ENCODE measurements at regions not wholly inside any gene's neighbourhood (a gene's known extent, or its start where the extent isn't known, plus 50 kb on each side); places are given as distances from the start of the nearest gene placed in this dataset.

DNA sequence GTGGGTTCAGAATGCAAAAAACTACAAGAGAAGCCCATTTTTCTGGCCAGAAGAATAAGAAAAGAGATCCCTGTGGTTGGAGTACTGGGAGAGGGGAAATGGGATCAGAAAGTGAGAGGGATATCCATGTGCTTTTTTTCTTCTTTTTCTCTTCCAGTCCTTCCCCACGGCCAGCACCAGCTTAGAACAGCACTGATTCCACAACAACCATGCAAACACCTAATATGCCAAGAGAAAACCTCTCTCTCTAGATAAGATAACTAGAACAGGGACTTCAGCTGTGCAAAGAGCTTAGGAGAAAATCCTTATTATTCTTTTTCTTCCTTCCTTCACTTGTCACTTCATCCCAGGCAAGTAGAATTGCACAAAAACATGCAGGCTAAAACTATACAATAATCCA, 83.5 kb downstream of the ELAPOR2 start:
- no peak for FAIRE-seq
- no peak for DNase-seq (ENCODE audit: extremely low spot score, insufficient read length, low read depth)

DNA sequence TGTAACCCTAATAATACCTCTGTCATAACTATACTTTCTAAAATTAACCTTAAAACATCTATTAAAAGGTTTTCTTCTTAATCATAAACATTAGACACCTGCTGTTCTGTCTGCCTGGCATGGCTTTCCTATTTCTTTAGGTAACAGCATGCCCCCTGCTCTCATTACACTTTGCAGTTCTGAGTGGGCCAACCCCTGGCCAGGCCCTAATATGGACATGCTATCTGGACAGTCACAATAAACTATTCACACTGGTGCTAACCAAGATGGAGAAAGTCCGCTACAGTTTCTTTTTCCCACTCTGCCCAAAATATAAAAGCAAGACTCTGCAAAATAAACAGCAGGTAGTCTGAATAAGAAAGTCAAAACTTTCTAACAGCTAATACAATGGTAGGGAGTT, 84.0 kb downstream of the ELAPOR2 start:
- DNase-seq (ENCODE audit: extremely low spot score, insufficient read length, low read depth) (no peak), FAIRE-seq (no peak)

DNA sequence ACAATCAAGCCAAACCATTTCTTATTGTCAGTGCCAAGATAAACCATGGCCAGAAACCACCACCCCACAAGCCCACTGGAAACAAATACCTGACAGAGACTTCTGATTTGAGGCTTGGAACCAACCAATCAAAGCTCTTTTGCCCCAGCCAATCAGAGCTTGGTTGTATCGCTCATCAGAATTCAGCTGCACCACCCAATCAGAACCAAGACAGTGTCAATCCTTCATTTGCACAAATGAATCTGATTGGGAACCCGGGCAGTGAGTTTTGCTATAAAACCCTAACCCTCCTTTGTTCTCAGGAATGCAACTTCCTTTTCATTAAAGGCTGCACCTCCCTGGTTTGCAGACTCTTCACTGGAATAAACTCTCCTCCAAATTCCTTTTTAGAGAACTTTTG, 87.4 kb downstream of the ELAPOR2 start:
- FAIRE-seq (no peak), DNase-seq (ENCODE audit: extremely low spot score, insufficient read length, low read depth) (no peak)

DNA sequence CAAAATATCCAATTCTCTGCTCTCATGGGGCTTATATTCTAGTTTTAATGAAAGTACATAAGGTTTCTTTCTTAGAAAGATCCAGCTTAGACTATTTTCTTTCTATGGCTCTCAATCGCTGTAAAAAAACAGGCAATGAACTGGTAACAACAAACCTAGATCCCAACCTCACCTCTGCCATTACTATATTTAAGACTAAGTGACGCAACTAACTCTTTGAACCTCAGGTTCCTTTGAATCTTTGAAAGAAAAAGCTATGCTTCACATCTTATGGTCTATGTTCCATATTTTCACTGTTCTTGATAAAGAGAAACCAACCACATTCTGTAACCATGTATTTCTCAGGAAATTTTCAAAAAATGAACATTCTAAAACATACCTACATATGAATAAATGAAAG, 88.5 kb downstream of the ELAPOR2 start:
- FAIRE-seq: no peak
- no peak for DNase-seq (ENCODE audit: extremely low spot score, insufficient read length, low read depth)

DNA sequence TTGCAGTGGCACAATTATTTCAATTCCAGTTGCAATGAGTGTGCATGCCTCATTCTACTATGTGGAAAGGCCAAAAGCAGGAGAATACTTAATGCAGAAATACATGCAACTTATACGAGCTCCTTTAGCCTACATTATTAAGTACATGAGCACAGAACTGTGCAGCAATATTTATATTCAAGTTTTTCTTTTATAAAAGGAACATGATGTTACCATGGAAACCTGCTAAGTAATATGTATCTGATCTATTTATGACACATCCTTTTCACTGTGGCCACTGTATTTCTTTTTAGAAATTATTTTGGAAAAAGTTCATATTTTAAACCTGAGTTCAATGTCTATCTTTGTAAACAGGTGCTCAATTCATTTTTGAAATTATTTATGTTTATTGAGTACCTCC, 88.9 kb downstream of the ELAPOR2 start:
- FAIRE-seq: no peak
- no peak for DNase-seq (ENCODE audit: extremely low spot score, insufficient read length, low read depth)

DNA sequence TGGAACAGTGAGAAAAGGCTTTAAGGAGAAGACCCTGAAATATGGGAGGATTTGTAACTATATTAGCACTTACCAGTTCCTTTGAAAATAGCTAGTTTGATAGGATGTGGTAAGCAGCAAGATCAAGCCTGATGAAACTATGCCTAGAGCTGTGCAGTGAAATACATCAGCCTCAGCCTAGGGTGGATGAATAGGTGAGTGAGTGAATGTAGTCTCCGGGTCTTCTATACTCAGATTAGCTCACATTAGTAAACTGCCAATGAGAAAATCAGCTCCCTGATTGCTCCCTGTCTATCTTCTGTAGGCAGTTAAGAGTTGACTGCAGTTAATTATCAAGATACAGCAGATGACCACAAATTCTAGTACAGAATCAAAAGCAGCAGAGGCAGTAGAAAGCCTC, 89.6 kb downstream of the ELAPOR2 start:
- DNase-seq (ENCODE audit: extremely low spot score, insufficient read length, low read depth): no peak
- no peak for FAIRE-seq

DNA sequence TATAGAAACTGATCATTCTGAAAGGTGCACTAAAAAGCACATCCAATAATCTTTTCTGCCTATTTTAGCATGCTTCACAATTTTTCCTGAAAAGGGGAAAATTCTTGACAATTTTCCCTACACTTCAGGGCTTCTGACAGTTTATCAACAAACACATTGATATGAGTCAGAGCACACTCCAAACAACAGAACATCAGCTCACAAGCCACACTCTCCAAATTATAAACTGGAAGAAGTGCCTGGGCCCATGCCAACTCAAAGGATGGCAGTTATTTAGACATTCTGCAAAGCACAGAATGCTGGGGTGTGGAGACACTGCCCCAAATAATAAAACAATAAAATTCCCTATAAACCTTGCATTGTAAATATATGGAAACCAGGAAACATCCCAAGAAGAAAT, 90.8 kb downstream of the ELAPOR2 start:
- DNase-seq (ENCODE audit: extremely low spot score, insufficient read length, low read depth) (no peak), FAIRE-seq (no peak)

DNA sequence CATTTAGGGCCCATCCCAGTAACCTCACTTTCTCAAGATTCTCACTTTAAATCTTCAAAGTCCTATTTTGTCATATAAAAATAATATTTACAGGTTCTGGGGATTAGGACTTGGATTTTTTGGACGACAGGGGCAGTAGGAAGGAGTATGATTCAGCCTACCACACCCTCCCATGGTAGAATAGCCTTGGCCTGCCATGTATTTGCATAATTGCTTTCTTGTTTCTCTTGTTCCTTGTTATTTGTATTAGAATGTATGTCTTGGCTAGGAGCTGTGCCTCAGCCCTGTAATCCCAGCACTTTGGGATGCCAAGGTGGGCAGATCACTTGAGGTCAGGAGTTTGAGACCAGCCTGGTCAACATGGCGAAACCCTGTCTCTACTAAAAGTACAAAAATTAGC, 92.5 kb downstream of the ELAPOR2 start:
- no peak for DNase-seq (ENCODE audit: extremely low spot score, insufficient read length, low read depth)
- no peak for FAIRE-seq

DNA sequence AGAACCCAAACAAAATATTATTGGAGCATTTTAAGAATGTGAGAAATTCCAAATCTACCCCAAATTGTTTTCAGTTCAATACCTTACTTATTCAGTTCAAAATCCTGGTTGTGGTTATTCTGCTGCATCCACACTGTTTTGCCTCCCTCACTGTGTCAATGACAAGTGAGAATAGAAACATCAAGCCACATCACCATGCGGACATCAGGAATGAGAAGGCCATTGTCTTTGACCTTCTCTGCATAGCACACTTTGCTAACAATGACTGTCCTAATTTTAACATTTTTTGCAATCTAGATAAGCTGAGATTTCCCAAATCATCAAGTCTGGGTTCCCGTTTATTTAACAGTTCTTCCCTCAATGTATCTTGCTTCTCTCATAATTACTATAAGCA, 93.7 kb downstream of the ELAPOR2 start:
- DNase-seq (ENCODE audit: extremely low spot score, insufficient read length, low read depth) (no peak), FAIRE-seq (no peak)

DNA sequence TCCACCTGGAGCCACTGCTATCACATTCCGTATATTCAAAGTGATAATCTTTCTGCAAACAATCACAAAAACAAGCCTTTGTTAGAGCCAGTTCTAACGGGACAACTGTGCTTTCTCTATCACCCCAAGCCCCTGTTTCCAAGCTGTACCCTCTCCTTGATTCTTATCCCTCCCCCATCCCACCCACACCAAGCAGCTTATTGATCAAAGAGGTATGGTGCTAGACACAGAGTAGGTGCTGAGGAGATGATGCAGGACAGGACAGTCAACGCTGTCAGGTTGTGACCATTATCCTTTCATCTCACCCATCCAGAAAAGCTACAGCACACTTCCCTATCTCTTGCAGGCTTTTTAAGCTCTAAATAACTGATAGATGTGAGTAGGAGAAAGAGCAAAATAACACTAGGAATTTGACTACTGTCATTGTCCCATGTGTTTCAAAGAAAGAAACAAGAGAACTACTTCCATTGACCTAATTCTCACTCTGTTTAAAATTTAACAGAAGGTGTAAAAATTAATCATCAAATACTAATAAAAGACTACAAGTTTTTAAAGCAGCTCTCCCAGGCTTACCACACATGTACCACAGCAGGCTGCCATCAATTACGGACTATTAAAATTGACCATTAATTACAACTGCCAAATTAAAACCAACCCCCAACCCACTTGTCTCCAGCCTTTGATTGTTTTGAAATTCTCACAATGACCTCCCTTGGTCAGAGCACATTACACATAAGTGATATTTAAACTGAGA, 94.3 kb downstream of the ELAPOR2 start:
- DNase-seq (ENCODE audit: extremely low spot score, insufficient read length, low read depth) (no peak), FAIRE-seq (no peak)

DNA sequence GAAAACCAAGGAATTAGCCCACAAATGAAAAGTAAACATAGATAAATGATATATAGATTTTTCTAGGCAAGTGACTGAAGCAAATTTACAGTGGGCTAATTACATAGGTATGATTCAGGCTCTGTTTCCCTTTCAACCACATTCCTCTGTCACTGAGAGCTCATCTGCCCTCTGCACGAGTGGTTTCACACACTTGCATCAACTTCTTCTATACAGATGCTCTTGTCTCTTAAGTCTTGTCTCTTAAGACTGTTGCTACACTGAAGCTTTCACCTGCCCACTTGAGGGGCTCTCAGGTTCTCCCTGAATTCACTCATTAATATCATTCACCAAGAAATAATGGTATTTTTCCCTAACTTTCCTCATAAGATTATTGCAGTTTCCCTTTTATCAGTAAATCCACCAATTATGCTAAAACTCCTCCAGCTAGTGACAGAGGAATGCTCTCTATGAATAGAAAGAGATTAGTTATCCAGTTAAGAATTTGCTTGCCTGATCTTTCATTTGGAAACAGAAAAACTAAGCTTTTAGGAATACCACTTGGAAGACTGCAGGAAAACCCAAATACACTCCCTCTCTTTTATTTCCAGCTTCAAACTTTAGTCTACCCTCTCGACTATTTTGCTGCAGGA, 95.7 kb downstream of the ELAPOR2 start:
- FAIRE-seq (no peak), DNase-seq (ENCODE audit: extremely low spot score, insufficient read length, low read depth) (no peak)

DNA sequence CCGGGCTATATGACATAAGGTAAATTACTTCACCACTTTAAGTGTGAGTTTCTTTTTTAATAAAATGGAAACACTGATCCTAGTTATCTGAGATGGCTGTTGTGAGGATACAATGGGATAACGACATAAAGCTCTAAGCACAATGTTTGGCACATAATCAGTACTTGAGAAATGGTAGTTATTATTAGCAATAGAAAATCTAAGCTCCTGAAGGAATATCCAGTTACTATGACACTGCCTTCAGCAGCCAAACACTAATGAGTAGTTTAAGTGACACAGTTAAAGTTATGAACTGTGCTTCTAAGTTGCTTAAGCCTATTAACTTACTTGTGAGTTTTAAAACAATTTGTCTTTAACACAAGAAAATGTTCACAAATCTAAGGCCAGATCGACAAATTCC, 96.8 kb downstream of the ELAPOR2 start:
- DNase-seq (ENCODE audit: extremely low spot score, insufficient read length, low read depth): no peak
- FAIRE-seq: no peak

DNA sequence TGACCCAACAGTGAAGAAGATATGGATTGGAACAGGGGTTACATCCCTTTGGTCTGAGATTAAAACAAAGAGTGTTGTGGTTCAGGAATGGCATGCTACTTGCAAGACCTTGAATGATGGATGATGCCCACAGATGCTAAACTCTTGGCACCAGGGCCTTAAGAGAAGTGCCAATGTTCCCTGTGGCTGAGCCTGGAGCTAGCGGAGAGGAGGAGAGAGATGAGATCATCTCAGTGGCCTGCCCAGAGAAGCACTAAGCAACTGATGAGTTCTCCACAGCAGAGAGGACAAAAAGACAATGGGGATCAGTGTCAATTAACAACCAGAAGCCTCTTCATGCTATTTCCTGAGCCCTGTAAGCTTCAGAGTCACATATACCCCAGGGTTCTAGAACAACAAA, 97.8 kb downstream of the ELAPOR2 start:
- FAIRE-seq (no peak), DNase-seq (ENCODE audit: extremely low spot score, insufficient read length, low read depth) (no peak)

DNA sequence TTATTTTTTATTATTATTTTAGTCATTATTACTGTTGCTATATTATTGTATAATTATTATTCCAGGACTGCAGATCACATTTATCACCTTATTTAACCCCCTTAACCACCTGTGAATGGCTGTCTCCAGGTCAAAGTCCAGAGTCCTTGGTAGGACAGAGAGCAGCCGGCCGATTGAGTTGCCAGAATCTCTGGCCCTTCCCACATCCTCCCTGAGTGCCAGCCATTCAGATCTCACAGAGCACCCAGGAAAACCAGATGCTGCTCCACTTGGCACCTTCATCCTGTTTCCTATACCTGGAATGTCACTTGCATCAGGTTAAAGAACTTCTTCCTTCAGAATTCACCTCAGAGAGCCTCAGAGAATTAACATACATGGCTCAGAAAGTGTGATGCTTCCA, 101.1 kb downstream of the ELAPOR2 start:
- no peak for FAIRE-seq
- no peak for DNase-seq (ENCODE audit: extremely low spot score, insufficient read length, low read depth)

DNA sequence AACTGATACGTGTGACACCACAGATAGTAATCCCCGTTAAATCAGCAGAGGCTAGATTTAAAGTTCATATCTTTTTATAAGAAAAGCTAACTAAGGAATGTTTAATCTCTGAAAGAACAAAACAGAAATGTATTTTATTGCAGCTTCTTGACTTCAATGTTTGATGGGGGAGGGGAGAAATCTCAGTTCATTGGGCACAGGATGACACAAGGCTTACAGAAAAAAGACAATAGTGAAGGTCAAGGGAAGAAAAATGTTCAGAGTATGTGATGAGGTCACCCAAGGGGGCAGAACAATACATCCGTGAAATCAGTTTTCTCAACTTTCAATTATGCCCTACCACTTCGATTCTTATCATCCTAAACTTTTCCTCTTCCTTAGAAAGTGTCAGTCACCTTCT, 102.9 kb downstream of the ELAPOR2 start:
- no peak for DNase-seq (ENCODE audit: extremely low spot score, insufficient read length, low read depth)
- FAIRE-seq: no peak

DNA sequence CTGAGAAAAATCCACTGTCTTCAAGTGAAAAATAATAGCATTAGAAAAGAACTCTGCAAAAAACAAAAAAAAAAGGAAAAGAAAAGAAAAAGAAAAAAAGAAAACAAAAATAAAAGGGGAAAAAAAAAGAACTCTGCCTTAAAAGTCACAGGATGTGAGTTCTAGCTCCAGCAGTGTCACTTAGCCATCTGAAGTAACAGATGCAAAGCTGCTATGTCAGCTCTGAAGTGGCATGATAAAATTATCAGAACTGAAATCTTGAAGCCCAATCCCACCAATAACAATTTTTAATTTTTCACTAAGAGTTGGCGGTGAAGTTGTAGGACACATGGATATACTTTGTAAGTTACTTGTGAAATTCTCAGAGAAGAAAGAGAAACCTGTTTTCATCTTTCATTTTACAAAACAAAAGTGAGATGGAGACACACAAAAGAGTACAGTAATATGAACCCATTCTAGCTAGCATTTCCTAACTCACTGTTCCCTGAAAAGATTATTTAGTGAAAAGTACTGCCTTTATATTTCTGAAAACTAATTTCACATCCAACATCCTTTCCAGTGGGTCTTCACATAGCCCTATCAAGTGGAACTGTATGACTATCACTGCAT, 103.5 kb downstream of the ELAPOR2 start:
- FAIRE-seq: no peak
- DNase-seq (ENCODE audit: extremely low spot score, insufficient read length, low read depth): no peak

DNA sequence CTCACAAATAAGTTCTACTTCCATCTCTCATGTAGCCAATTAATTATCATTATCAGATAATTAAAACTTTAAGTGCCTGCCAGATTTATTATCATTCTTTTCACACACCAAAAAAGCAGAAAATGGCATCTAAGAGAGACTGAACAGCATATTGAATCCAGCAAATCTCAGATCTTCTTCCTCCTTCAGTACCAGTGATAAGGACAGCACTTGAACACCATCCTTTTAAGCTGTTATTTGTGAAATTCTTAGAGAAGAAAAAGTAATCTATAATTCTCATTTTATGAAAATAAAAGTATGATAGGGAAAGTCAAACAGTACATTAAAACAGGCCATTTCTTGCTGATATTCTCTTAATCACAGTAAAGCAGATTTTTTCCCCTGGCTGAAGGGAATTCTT, 104.5 kb downstream of the ELAPOR2 start:
- no peak for DNase-seq (ENCODE audit: extremely low spot score, insufficient read length, low read depth)
- FAIRE-seq: no peak

DNA sequence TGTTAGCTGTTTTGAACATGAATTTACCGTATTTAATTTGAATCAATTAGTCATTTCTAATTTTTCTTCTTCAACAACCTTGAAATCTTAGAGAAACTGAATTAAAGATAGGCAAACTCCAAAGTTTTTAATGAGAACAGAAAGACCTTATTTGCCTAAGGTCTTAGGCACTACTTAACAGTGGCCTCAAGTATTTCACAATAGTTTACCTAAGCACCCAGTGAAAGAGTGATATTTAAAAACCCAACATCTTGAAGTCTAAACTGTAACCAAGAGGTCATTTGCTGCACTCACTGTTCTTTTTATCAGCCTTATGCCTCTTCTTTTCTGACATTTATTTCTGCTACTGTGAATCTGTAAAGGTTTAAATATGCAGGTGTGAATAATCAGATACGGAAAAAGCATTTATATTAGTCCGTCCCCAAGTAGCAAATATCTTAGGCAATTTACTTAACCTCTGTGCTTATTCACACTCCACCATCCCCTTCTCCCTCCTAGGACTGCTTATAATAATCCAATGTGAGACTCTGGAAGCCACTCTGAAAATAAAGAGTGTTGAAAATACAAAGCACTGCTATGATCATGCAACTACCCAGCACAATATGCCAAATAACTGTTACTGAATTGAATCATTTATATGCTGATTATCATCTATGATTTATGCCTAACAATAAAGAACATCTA, 105.7 kb downstream of the ELAPOR2 start:
- DNase-seq (ENCODE audit: extremely low spot score, insufficient read length, low read depth) (no peak), FAIRE-seq (no peak)

DNA sequence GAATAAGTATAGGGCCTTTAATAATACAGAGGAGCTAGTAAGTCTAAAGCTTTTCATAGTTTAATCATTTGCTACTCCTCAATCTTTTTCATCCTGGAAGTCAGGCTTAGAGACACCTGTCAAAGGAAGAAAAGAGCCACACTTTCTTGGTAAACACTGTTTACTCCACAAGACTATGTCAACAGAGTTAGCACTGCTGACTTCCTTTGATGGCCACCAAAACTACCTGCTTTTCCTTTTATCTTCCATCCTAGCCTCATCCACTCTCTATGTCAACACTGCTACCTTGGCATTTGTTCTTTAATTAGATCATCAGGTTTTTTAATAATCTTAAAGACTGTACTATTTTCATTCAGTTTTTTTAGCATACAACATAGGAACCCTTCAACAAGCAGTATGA, 106.2 kb downstream of the ELAPOR2 start:
- DNase-seq (ENCODE audit: extremely low spot score, insufficient read length, low read depth) (no peak), FAIRE-seq (no peak)

DNA sequence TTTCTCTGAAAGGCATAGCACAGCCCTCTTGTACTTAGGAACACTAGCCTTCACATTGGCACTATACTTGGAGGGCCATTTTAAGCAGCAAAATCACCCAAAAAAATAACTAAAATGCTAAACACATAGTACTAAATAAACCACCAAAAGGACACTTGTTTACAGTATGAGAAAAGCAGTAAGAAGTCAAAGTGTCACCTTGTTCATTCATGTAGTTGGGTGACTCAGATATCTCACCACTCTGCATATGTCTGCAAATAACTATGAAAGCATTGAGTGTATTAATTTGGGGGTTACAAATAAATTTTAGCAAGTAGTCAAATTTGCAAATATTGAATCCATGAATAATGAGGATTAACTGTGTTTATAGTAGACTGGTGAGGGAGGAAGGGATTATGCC, 107.6 kb downstream of the ELAPOR2 start:
- DNase-seq (ENCODE audit: extremely low spot score, insufficient read length, low read depth): no peak
- no peak for FAIRE-seq

DNA sequence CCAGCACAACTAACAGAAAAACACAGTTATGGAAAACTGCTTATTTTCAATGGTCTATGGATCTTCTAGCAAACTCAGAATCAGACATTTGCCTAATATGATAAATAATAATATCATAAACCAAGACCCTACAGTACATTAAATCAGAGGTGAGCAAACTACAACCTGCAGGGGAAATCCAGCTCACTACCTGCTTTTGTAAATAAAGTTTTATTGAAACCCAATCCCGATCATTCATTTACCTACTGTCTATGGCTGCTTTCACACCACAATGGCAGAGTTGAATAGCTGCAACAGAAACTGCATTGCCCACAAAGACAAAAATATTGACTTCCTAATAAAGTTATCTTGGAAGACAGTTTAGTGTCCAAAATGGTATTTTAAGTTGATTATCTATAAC, 108.5 kb downstream of the ELAPOR2 start:
- DNase-seq (ENCODE audit: extremely low spot score, insufficient read length, low read depth) (no peak), FAIRE-seq (no peak)

Measured in GM18507 (cell line).